Stimulated activated CD4-positive, alpha-beta T cell treated with anti-CD3 and anti-CD28 coated beads, Interleukin-12 subunit alpha, Interleukin-12 subunit beta, amount 100 ng/mL, for 24 hours (primary cell): ENCODE measurements at regions not wholly inside any gene's neighbourhood (a gene's known extent, or its start where the extent isn't known, plus 50 kb on each side); places are given as distances from the start of the nearest gene placed in this dataset.
"Not testable (repeated sequence)": the region's sequence is repeated elsewhere in the genome, so short reads cannot be mapped to it uniquely, and the experiment has no call there.

Source experiments
- DNase-seq, 2 experiments: peaks; one replicate each; pipeline ENCODE4 v3.0.0-alpha.2; 2020; ENCODE audit warnings: low read depth in 2 of 2

- no peak for DNase-seq
These were observed 162.4 kb upstream of the MYT1L start for GRCh38 chr2:2493496-2493895.

- no peak for DNase-seq
These were observed 161.7 kb upstream of the MYT1L start for GRCh38 chr2:2492800-2493199.

DNA sequence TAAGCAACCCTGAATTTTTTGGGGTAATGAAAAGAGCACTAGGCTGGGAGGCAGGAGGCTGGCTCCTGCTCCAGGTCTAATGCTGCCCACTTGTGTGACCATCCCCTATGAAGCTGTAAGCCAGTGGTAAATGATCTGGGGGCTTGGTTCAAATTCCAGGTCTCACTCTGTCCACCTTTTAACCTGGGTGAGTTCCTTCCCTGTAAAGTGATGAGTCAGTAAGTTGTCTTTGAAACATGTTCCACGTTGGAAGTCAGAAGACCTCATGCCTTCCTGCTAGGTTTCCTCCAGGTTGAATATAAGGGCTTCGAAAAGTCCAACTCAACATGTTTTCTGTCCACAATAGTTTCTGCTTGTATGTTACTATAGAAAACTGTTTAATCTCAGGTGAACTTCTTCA is 160.9 kb upstream of the MYT1L start:
- no peak for DNase-seq

DNA sequence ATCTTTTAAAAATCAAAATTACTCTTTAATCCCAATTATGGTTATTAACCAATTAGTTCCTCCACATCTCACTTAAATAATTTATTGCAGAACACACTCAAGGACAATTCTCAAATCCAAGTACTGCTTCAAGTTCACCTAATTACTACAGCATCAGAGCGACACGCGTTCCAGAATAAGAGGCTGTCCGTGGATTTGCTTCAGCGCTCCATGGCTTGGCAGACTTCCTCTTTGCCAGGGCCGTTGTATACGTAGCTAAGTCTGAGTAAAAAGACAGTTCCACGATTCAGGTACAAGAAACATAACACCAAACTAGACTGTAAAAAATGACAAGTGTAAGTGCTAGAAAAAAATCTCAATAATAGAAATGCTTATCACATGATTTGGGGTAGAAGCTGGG is 153.2 kb upstream of the MYT1L start:
- no peak for DNase-seq

DNA sequence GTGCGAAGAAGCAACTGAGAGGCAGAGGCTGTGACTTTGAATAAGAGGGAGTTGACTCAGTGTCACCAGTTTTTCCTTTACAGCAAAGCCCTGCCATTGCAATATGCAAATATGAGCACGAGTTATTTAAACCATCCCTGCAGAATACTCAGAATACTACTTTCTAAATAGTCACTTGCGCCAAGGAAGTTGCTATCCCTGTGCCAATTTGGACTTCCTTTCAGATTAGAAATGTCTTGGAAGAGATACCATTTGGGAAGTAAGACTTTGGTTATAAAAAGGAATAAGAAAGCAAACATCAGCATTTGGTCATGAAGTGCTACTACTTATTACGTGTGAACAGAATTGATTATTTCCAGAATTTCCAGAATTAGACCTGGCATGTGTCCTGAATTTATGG is 151.8 kb upstream of the MYT1L start:
- DNase-seq, result no peak

DNA sequence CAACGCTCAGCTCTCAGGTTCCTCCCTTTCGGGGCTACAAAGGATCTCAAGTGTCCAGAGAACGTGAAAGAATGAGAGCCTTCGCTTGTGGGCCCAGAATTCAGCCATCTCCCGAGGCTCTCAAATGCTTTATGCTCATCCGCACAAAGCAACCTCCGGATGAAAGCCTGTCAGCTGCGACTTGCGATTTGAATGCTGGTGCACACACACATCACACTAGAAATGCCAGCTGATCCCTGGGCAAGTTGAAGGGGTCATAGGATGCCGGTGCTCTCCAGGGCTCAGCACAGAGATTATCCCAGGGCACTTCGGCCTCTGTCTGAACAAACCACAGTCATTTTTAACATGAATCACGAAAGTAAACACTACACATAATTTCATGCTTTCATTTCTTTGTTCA is 141.8 kb upstream of the MYT1L start:
- no peak for DNase-seq

- no peak for DNase-seq
These were observed 141.0 kb upstream of the MYT1L start for GRCh38 chr2:2472044-2472443.

DNA sequence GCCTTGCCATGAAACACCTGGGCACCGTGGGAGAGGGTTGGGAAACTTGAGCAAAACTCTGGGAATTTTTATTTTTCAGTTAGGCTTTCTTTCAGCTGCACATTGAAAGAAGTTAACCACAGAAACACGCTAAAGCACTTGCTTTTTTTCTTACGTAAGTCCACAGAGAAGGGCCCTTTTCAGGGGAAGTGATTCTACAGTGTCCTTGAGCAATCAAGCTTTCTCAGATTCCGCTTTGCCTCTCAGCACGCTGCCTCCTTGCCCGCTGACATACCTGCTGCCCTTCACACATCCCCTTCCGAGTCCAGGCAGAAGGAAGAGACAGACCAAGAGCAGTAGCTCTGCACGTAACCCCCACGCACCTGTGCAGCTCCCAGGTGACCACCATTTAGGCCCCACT is 135.5 kb upstream of the MYT1L start:
- DNase-seq, result no peak

GRCh38 chr2:2464643-2465042 is 133.6 kb upstream of the MYT1L start:
- no peak for DNase-seq

GRCh38 chr2:2464094-2464493 is 133.0 kb upstream of the MYT1L start:
- no peak for DNase-seq

DNA sequence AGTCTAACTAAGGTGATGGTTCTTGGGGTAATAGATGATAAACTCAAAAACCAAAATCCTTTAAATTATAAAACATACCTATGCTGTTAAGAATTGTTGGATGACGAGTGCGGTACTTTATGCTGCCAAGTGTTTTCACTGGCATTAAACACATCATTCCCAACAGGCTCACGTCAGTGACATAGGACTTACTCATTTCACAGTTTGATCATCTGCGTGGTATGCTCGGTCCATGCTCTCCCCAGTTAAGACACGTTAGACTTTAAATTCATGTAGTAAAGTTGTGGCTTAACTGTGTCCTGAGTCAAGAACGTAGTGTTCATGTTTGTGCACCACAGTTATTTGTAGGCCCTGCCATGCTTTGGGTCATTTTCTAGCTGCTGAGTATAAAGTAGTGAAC is 125.6 kb upstream of the MYT1L start:
- DNase-seq, result no peak

GRCh38 chr2:2455151-2455550 is 124.1 kb upstream of the MYT1L start:
- DNase-seq, result no peak

DNA sequence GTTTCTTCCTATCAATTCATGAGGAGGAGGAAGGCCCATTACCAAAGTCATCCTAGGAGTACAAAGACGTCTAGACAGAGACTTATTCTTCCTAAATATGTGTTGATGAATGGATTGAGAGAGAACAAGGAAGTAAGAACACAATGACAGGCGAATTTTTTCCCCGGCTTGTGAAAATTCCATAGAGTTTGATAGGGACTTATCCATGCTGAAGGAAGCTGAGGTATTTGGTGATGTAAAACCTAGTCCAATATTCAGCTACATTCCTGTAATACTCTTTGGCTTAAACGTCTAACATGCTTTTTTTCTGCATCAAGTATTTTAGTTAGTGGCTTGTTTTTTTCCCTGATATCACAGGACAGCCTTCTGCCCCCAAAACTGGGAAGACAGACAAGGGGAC is 121.9 kb upstream of the MYT1L start:
- no peak for DNase-seq

DNA sequence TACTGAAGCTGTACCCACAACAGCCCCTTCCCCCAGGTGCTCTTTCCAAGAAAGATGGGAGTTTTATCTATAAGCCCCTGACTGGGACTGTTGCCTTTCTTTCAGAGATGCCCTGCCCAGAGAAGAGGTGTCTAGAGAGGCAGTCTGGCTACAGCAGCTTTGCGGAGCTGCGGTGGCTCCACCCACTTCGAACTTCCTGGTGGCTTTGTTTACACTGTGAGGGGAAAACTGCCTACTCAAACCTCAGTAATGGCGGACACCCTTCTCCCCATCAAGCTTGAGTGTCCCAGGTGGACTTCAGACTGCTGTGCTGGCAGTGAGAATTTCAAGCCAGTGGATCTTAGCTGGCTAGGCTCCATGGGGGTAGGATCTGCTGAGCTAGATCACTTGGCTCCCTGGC is 120.2 kb upstream of the MYT1L start:
- not testable (repeated sequence) for DNase-seq

DNA sequence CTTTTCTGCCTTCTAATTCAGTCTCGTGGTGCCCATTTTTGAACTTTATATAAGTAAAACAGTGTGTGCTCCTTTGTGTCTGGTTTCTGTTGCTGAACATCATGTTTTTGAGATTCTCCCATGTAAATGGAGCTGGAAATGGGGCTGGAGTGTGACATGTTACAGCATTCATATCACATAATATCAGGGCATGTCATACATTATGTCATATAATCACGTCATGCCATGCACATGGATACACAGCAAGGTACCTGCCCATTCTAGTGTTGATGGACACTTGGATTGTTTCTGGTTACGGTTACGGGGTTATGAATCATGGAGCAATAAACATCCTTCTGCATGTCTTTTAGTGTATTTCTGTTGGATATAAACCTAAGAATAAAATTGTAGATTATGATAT is 117.1 kb upstream of the MYT1L start:
- DNase-seq, result no peak

GRCh38 chr2:2422621-2423020 is 91.5 kb upstream of the MYT1L start:
- DNase-seq, result no peak

GRCh38 chr2:2413525-2413924 is 82.5 kb upstream of the MYT1L start:
- DNase-seq, result no peak

DNA sequence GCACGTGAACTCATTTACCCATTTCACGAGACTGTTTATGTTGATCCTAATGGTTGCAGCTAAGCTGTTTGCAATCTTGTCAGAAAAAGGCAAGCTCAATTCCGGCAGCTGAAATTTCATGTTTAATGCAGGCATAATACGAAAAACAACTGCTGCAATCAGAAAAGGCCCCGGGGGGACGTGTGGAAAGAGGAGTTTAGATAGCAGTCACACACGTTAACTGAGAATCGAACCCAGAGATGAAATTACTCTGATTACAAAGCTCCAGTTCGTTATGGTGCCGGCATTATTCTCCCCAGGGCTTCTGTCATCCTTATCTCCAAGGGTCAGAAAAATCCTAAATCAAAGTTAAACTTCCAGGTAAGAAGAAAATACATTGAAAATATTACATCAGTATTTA is 79.9 kb upstream of the MYT1L start:
- no peak for DNase-seq

GRCh38 chr2:2409481-2409880 is 78.4 kb upstream of the MYT1L start:
- DNase-seq, result no peak

GRCh38 chr2:2405780-2406179 is 74.7 kb upstream of the MYT1L start:
- no peak for DNase-seq

DNA sequence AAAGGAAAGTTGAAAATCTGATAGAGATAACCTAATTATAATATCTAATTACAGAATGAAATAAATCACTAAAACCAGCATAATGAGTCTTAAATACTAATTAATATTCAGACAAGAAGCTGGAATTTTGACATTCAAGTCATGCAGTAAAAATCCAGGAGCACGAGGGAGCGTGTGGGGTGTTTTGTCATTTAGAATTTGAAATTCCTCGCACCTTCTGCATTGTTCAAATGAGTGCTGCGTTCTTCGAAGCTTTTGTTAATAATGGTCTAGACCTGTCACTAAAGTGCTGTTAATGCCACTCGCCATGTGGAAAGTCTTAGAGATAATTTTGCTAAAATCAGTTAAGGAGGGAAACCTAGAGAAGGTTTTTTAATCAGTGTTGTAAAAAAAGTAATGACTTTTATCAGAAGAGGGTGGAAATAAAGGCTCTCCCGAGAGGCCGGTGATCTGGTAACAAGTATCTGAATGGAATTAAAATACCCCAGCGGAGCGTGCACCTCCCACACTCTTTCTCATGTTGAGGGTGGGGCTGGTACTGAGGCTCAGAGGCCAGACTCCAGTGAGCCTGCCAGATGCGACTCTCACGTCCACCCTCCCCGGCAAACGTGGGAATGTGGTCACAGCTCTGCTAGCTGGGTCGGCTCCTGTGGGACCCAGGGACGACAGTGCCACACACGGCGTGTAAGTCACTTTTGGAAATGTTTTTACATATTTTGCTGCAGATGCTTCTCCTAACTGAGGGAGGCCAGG is 69.4 kb upstream of the MYT1L start:
- DNase-seq, result no peak

DNA sequence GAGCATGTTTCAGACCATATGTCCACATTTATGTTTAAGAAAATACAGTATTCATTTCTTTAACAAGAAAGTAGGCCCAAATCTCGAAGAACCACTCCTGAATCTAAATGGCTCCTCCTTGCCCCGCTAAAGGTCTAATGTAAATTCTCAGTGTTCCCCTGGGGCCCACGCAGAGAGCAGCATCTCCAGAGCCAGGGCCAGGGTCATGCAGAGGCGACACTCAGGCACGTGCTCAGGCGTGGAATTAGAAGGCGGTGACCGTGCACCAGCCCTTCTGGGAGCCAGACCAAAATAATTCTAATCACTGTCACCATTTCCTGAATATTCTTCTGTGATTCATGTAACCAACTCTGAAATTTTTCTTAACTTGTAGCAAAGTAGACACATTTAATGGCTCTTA is 68.3 kb upstream of the MYT1L start:
- no peak for DNase-seq

GRCh38 chr2:2392332-2392731 is 61.3 kb upstream of the MYT1L start:
- DNase-seq, result no peak

GRCh38 chr2:2389215-2389614 is 58.1 kb upstream of the MYT1L start:
- no peak for DNase-seq
